Colonic mucosa (tissue), 4 donors: ENCODE measurements at regions not wholly inside any gene's neighbourhood (a gene's known extent, or its start where the extent isn't known, plus 50 kb on each side); places are given as distances from the start of the nearest gene placed in this dataset.

Experiments
- DNase-seq: peaks from one replicate; pipeline ENCODE4 v3.0.0-alpha.2; 2020
- H3K27ac ChIP-seq: fragments of 200-600 bp; one replicate; pipeline ENCODE4 v1.8.0; 2021
- H3K27me3 ChIP-seq: fragments of 200-600 bp; one replicate; pipeline ENCODE4 v1.8.0; 2021
- H3K36me3 ChIP-seq: fragments of 200-600 bp; one replicate; pipeline ENCODE4 v1.8.0; 2021
- H3K4me1 ChIP-seq: fragments of 200-600 bp; one replicate; pipeline ENCODE4 v1.8.0; 2021; ENCODE audit warnings: mild to moderate bottlenecking
- H3K4me3 ChIP-seq: fragments of 200-600 bp; one replicate; pipeline ENCODE4 v1.8.0; 2021
- H3K9ac ChIP-seq, 2 donors: one replicate each; pipeline ENCODE4 v1.7.0; 2013; ENCODE audit warnings: control low read depth in 2 of 2, low read depth in 2 of 2, low read length in 2 of 2
- H3K9me3 ChIP-seq: fragments of 200-600 bp; one replicate; pipeline ENCODE4 v1.8.0; 2021
- intact Hi-C: fragments of 100-400 bp; cut with DNase I; formaldehyde crosslinking; loops from one replicate; pipeline ENCODE4 v1.14.1; 2022
- TF ChIP-seq, protein P1 (sequence below): fragments of 200-600 bp; IDR thresholded peaks from one replicate; pipeline ENCODE4 v1.8.0; 2022; ENCODE audit warnings: antibody characterized with exemption, mild to moderate bottlenecking
- donor health status: healthy.
- donor health status: DM: no; HTN: no; CAD: no.
- donor health status: DM: no; HTN: no; CAD: no.

DNA sequence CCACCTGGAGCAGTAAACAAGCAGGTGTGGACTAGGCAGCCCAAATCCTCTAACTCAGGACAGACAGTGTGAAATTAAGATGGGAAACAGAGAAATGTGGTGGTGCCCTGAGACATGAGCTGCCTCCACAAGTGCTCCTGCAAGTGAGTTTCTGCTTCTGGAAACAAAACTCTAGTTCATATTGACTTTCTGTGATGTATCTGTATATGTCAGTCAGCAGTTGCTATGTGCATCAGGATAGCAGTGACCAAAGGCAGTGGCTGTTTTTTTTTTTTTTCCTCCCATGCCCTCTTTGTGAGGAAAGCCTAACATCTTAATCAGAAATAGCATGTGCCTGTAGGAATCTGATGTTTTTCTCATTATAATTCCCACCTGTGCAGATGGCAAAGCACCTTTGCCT, 318.4 kb upstream of the SEMA6A start:
- intact Hi-C loops = no loop called here
- Histone ChIP-seq H3K36me3 (no peaks in the 10 kb centered on the region), H3K4me3 (no peak overlapping the region), H3K27me3 (no peaks in the 10 kb centered on the region), H3K9me3 (no peaks in the 10 kb centered on the region), H3K4me1 (no peaks in the 10 kb centered on the region), H3K27ac (no peak overlapping the region), H3K9ac (no peak overlapping the region)
- DNase-seq = no peak
- TF ChIP-seq, protein P1, sequence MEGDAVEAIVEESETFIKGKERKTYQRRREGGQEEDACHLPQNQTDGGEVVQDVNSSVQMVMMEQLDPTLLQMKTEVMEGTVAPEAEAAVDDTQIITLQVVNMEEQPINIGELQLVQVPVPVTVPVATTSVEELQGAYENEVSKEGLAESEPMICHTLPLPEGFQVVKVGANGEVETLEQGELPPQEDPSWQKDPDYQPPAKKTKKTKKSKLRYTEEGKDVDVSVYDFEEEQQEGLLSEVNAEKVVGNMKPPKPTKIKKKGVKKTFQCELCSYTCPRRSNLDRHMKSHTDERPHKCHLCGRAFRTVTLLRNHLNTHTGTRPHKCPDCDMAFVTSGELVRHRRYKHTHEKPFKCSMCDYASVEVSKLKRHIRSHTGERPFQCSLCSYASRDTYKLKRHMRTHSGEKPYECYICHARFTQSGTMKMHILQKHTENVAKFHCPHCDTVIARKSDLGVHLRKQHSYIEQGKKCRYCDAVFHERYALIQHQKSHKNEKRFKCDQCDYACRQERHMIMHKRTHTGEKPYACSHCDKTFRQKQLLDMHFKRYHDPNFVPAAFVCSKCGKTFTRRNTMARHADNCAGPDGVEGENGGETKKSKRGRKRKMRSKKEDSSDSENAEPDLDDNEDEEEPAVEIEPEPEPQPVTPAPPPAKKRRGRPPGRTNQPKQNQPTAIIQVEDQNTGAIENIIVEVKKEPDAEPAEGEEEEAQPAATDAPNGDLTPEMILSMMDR = no peak

DNA sequence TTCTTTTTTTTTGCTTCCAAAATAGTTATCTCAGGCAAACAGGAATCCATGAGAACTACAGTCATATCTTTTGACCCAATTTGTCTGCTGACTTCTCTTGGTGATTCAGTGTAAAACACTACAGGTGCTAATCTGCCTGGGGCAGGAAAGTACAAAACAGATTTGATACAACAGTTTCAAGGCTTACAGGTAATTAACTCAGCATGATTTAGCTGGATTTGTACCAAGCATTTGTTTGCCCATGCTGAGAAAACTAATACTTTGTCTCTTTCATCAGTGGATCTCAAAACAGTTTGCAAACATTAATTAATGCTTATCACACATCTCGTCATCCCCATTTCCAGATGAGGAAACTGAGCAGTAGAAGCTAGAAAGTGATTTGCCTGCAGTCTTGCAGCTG, 312.5 kb upstream of the SEMA6A start:
- H3K9ac ChIP-seq = no peak overlapping the region

DNA sequence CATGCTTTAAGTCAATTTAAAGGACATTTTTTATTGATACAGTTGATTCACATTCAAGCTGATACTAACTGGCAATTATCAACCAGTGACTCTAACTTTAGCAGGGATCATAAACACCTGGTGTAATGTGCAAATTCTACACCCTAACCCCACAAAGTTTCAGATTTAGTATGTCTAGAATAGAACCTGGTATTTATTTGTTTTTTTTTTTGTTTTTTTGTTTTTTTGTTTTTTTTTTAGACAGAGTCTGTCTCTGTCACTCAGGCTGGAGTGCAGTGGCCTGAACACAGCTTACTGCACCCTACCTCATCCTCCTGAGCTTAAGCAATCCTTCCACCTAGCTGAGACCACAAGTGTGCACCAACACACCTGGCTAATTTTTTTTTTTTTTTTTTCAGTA, 311.2 kb upstream of the SEMA6A start:
- no peaks in the 10 kb centered on the region for H3K9me3 ChIP-seq
- no peaks in the 10 kb centered on the region for H3K36me3 ChIP-seq
- H3K4me1 ChIP-seq = no peaks in the 10 kb centered on the region
- intact Hi-C loops = no loop called here
- DNase-seq = no peak
- no peaks in the 10 kb centered on the region for H3K27me3 ChIP-seq
- no peak overlapping the region for H3K4me3 ChIP-seq
- TF ChIP-seq, protein P1 = no peak
- no peak overlapping the region for H3K9ac ChIP-seq
- no peak overlapping the region for H3K27ac ChIP-seq

More for the DNA sequence above, 312.5 kb upstream of the SEMA6A start:
- Histone ChIP-seq H3K9me3 (no peaks in the 10 kb centered on the region), H3K36me3 (no peaks in the 10 kb centered on the region), H3K27ac (no peak overlapping the region), H3K27me3 (no peaks in the 10 kb centered on the region), H3K4me1 (no peaks in the 10 kb centered on the region), H3K4me3 (no peak overlapping the region)
- DNase-seq = no peak
- TF ChIP-seq, protein P1 = no peak
- intact Hi-C loops = no loop called here

DNA sequence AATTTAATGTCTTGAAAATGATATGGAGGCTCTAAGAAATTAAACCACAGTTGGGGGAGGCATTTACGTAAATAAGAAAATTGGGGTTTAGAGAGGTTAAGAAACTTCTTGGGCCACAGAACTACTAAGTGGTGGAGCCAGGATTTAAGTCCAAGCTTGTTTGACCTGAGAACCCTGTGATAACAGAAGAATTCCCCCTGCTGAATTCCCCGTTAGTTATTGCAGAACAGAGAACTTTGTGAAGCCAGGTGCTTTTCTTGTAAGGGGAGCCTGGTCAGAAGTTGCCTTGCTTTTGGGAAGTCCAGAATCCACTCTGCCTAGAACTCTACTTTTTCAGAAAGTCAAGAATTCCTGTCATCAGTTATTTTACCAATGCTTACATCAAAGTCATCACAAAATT, 309.3 kb upstream of the SEMA6A start:
- TF ChIP-seq, protein P1 = no peak
- intact Hi-C loops = no loop called here
- H3K9me3 ChIP-seq = no peaks in the 10 kb centered on the region
- no peak for DNase-seq
- H3K4me1 ChIP-seq = no peaks in the 10 kb centered on the region
- H3K27me3 ChIP-seq = no peaks in the 10 kb centered on the region
- H3K4me3 ChIP-seq = no peak overlapping the region
- no peak overlapping the region for H3K9ac ChIP-seq
- no peak overlapping the region for H3K27ac ChIP-seq
- no peaks in the 10 kb centered on the region for H3K36me3 ChIP-seq

DNA sequence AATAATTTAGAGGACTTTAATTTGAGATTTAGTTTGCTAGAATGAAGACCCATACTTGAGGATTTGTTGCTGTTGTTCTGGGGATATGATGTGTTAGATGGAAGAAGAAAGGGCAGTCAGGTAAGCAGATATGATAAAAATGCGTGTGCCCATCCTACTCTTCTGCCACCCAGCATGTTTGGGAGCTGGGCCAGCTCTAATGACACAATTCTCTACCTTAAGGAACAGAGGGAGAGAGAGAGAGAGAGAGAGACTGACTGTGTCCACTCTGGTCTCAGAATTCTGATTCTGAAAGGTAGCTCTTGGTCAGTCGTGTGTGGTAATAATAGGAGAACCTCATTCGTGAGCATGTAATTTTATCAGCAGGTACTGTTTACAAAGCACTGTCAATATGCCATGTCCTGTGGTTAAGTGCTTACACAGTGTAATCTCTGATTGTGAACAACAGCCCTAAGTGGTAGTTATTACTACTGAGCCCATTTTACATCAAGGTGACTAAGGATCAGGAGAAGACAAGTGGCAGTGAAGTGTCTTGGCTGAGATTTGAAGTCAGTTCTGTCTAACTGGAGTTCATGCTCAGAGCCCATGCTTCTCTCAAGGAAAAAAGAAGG, 307.4 kb upstream of the SEMA6A start:
- no peaks in the 10 kb centered on the region for H3K4me1 ChIP-seq
- H3K4me3 ChIP-seq = no peak overlapping the region
- no peaks in the 10 kb centered on the region for H3K27me3 ChIP-seq
- DNase-seq = no peak
- H3K9me3 ChIP-seq = no peaks in the 10 kb centered on the region
- no peaks in the 10 kb centered on the region for H3K36me3 ChIP-seq
- no peak overlapping the region for H3K9ac ChIP-seq
- intact Hi-C loops = no loop called here
- no peak overlapping the region for H3K27ac ChIP-seq
- TF ChIP-seq, protein P1 = no peak
